Suprapubic skin (tissue), 4 donors: ENCODE measurements at regions not wholly inside any gene's neighbourhood (a gene's known extent, or its start where the extent isn't known, plus 50 kb on each side); places are given as distances from the start of the nearest gene placed in this dataset.

ENCODE experiments used
- DNase-seq, 2 donors: peaks; one replicate each; pipeline ENCODE4 v3.0.0-alpha.2; 2019; ENCODE audit warnings: low spot score in 2 of 2
- H3K27ac ChIP-seq: fragments of 200-600 bp; sonication (generic); one replicate; pipeline ENCODE4 v1.5.1; 2019
- H3K27me3 ChIP-seq: fragments of 200-600 bp; sonication (generic); one replicate; pipeline ENCODE4 v1.5.1; 2019
- H3K36me3 ChIP-seq: fragments of 200-600 bp; sonication (generic); one replicate; pipeline ENCODE4 v1.5.1; 2019
- H3K4me1 ChIP-seq: fragments of 200-600 bp; sonication (generic); one replicate; pipeline ENCODE4 v1.5.1; 2019
- H3K4me3 ChIP-seq: fragments of 200-600 bp; sonication (generic); one replicate; pipeline ENCODE4 v1.5.1; 2019; ENCODE audit warnings: mild to moderate bottlenecking
- H3K9me3 ChIP-seq: fragments of 200-600 bp; sonication (generic); one replicate; pipeline ENCODE4 v1.5.1; 2019
- EP300 ChIP-seq: sonication (generic); formaldehyde crosslinking; IDR thresholded peaks from one replicate; pipeline ENCODE4 v1.6.1; 2017; ENCODE audit warnings: antibody characterized with exemption
- POLR2A ChIP-seq, 2 donors: fragments of 450-650 bp; IDR thresholded peaks; one replicate each; pipeline ENCODE4 v1.6.1; 2017; ENCODE audit warnings: antibody characterized with exemption in 2 of 2, mild to moderate bottlenecking in 2 of 2, moderate library complexity in 2 of 2
- POLR2AphosphoS5 ChIP-seq, 3 donors: sonication (generic); formaldehyde crosslinking; IDR thresholded peaks; one replicate each; pipeline ENCODE4 v1.6.1; 2017; ENCODE audit warnings: antibody characterized with exemption in 3 of 3
- WGBS: methylation state at CpG from one replicate; pipeline ENCODE4 v1.1.5; 2018; 5-methylcytosine and 5-hydroxymethylcytosine counted together
- TF ChIP-seq, protein P1 (sequence below), 2 donors: fragments of 200-600 bp in 1 of 2; fragments of 450-650 bp in 1 of 2; sonication (generic) in 1 of 2; IDR thresholded peaks; one replicate each; pipeline ENCODE4 v1.5.1; 2016 to 2019; ENCODE audit warnings: antibody characterized with exemption in 2 of 2, mild to moderate bottlenecking in 1 of 2, moderate library complexity in 1 of 2

GRCh38 chr6:169046483-169047192, 207.0 kb downstream of the THBS2 start:
- H3K36me3 ChIP-seq, result no peaks in the 10 kb centered on the region
- TF ChIP-seq EP300 (no peak), POLR2AphosphoS5 (IDR thresholded peaks at IDR 0.05) (no peak)
- H3K9me3 ChIP-seq, result no peaks in the 10 kb centered on the region
- H3K27me3 ChIP-seq, result no peaks in the 10 kb centered on the region
- no peak for DNase-seq
- peaks cover 3% of the 10 kb centered on the region for H3K4me1 ChIP-seq
- WGBS, result 85% methylated on average over 10 of the region's 10 CpGs
- no peak overlapping the region for H3K27ac ChIP-seq
- no peak overlapping the region for H3K4me3 ChIP-seq

DNA sequence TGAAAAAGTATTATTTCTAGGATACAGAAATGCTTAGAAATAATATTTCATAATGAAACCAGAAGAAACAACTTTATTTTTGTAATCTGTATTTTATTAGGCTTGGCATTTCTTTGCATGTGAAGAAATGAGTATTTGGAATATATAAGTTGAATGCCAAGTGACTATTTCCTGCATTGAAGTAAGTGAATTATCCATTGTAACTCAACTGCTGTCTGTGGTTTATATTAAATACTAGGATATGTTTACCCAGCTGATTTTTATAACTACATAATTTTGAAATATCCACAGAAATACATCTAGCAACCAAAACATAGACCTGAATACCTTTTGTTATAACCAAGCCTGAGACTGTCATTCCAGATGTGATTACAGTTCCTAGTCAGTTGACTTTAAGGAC, 207.6 kb downstream of the THBS2 start:
- Histone ChIP-seq H3K27ac (no peak overlapping the region), H3K9me3 (no peaks in the 10 kb centered on the region), H3K36me3 (no peaks in the 10 kb centered on the region), H3K4me1 (peaks cover 3% of the 10 kb centered on the region), H3K27me3 (no peaks in the 10 kb centered on the region), H3K4me3 (no peak overlapping the region)
- no peak for DNase-seq
- no peak for TF ChIP-seq POLR2AphosphoS5 (IDR thresholded peaks at IDR 0.05)
- TF ChIP-seq, protein P1, sequence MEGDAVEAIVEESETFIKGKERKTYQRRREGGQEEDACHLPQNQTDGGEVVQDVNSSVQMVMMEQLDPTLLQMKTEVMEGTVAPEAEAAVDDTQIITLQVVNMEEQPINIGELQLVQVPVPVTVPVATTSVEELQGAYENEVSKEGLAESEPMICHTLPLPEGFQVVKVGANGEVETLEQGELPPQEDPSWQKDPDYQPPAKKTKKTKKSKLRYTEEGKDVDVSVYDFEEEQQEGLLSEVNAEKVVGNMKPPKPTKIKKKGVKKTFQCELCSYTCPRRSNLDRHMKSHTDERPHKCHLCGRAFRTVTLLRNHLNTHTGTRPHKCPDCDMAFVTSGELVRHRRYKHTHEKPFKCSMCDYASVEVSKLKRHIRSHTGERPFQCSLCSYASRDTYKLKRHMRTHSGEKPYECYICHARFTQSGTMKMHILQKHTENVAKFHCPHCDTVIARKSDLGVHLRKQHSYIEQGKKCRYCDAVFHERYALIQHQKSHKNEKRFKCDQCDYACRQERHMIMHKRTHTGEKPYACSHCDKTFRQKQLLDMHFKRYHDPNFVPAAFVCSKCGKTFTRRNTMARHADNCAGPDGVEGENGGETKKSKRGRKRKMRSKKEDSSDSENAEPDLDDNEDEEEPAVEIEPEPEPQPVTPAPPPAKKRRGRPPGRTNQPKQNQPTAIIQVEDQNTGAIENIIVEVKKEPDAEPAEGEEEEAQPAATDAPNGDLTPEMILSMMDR (IDR thresholded peaks at IDR 0.05), result no peak
- TF ChIP-seq POLR2A (IDR thresholded peaks at IDR 0.05), result no peak
- no peak for TF ChIP-seq EP300

GRCh38 chr6:169045486-169045885, 208.2 kb downstream of the THBS2 start:
- TF ChIP-seq, protein P1 (IDR thresholded peaks at IDR 0.05), result no peak
- TF ChIP-seq POLR2AphosphoS5 (IDR thresholded peaks at IDR 0.05), result no peak
- Histone ChIP-seq H3K4me1 (peaks cover 3% of the 10 kb centered on the region), H3K27me3 (no peaks in the 10 kb centered on the region), H3K4me3 (no peak overlapping the region), H3K27ac (peak overlapping the region; percentile 2), H3K9me3 (no peaks in the 10 kb centered on the region), H3K36me3 (no peaks in the 10 kb centered on the region)
- WGBS, result 33% methylated on average over 5 of the region's 5 CpGs
- no peak for DNase-seq

DNA sequence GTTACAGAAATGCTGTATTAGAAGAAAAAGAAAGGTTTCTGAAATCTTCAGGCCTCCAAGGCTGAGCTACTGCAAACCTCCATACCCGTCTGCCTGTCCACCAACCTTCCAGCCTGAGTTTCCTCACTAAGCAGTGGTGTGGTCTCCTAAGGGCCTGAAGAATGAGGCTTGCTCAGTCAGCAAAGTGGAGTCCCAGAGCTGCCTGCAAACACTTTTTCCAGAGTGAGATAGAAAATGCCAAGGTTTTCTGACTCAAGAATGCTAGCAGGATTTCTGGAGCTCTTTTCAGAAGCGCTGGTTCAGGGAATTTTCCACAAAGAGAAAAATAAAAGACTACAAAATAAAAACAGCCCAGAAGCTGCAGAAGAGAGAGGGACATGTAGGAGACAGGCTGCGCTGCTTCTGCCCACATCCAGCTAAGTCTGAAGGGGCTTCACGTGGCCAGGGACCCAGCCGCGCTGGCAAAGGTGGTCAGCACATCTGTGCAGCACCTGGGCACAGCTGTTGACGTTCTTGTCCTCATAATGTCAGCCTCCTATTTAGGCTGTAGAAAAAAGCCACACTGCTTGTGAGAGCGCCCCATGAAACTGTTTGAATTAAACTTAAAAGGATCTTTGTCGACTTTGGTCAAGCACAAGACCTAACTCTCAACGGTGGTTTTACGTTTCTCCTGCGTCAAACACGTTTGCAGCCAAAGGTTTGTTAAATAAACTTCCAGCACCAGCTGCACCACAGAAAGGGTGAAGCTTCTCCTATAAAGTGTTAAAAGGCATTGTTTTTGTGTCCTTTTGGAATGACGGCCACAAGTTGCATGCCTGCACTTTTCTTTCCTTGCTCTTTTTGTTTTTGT, 209.0 kb downstream of the THBS2 start:
- no peaks in the 10 kb centered on the region for H3K36me3 ChIP-seq
- no peaks in the 10 kb centered on the region for H3K9me3 ChIP-seq
- TF ChIP-seq POLR2A (IDR thresholded peaks at IDR 0.05), result no peak
- TF ChIP-seq, protein P1 (IDR thresholded peaks at IDR 0.05), result no peak
- no peak overlapping the region for H3K4me3 ChIP-seq
- no peak for DNase-seq
- H3K27ac ChIP-seq, result peak overlapping the region; percentile 2
- WGBS, result 55% methylated on average over 14 of the region's 14 CpGs
- peaks cover 3% of the 10 kb centered on the region for H3K4me1 ChIP-seq
- no peaks in the 10 kb centered on the region for H3K27me3 ChIP-seq

GRCh38 chr6:169042061-169042460, 211.6 kb downstream of the THBS2 start:
- DNase-seq, result no peak
- Histone ChIP-seq H3K27me3 (no peaks in the 10 kb centered on the region), H3K4me3 (no peak overlapping the region), H3K9me3 (no peaks in the 10 kb centered on the region), H3K36me3 (no peaks in the 10 kb centered on the region), H3K27ac (no peak overlapping the region), H3K4me1 (peaks cover 3% of the 10 kb centered on the region)
- 86% methylated on average over 5 of the region's 5 CpGs for WGBS
- no peak for TF ChIP-seq POLR2AphosphoS5 (IDR thresholded peaks at IDR 0.05)
- TF ChIP-seq, protein P1 (IDR thresholded peaks at IDR 0.05), result no peak
- TF ChIP-seq EP300, result no peak
- TF ChIP-seq POLR2A (IDR thresholded peaks at IDR 0.05), result no peak
